T-helper 2 cell treated with Interferon-gamma antibody and Interleukin-4, amounts not matched to agents 100 ng/mL and 5 ng/mL, for 36 hours (primary cell): ENCODE measurements at regions not wholly inside any gene's neighbourhood (a gene's known extent, or its start where the extent isn't known, plus 50 kb on each side); places are given as distances from the start of the nearest gene placed in this dataset.

Source experiments
- intact Hi-C: fragments of 100-400 bp; cut with micrococcal nuclease; formaldehyde crosslinking; loops from one replicate; pipeline ENCODE4 v1.15.1; 2023

DNA sequence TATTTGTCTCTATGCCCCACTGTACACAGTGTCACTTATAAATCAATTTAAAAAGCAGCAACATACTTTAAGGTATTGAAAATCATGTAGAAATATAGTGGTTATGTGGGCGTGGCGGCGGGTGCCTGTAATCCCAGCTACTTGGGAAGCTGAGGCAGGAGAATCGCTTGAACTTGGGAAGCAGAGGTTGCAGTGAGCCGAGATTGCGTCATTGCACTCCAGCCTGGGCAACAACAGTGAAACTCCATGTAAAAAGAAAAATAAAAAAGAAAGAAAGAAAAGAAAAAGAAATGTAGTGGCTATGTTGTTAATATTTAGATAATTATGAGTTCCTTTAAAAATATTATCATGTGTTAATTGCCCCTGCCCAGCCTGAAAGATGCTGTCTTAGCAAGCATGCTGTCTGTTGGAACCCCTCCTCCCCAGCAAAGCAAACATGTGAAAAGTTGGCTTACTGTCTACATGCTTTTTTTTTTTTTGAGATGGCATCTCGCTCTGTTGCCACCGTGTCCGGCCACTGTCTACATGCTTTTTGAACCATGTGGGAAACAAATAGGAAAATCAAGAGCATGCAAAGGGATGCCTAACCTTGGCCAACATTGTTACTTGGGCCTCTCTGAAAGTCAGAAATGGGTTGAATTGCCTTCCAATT, 151.4 kb upstream of the TSHZ2 start:
- intact Hi-C loops: no loop called here

DNA sequence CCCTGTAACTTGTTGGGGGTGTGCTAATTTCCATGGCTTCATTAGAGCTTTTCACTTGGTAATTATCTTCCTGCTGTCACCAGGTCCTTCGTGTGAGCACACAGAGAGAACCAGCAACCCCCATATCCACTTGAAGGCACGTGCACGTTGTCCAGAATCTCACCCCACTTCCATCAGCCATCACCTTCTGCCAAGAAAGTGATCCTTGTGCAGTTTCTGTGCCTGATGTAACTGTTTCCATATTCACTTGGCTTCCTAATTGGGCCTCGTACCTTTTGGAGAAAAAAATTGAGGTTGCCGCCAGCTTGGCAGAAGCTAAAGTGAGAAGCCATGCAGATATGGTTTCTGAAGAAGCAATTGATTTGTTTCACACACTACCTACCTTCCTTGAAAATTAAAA, 153.7 kb upstream of the TSHZ2 start:
- intact Hi-C loops: no loop called here

GRCh38 chr20:52817981-52818380, 154.2 kb upstream of the TSHZ2 start:
- intact Hi-C loops: no loop called here

GRCh38 chr20:52817511-52817910, 154.6 kb upstream of the TSHZ2 start:
- intact Hi-C loops: no loop called here

DNA sequence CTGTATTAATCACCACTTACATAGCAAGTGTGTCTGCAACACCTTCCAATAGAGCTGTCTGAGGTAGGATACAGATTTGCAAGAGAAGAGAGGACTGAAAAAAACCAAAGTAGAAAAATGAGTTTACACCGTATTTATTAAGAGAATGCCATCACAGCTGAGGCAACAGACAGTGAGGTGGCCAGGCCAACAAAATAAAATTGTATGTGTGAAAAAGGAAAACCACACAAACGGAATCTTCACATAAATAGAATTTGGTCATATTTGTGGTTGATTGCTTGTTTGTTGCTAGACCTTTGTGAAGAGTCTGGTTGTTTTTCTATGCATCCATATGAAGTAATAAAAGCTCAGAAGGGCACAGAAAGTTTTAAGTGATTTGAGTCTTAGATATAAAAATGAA, 157.8 kb upstream of the TSHZ2 start:
- intact Hi-C loops: no loop called here

- intact Hi-C loops: no loop called here
These were observed 159.8 kb upstream of the TSHZ2 start for GRCh38 chr20:52812231-52812847.

- intact Hi-C loops: no loop called here
These were observed 163.2 kb upstream of the TSHZ2 start for GRCh38 chr20:52809003-52809402.

GRCh38 chr20:52806918-52807317, 165.2 kb upstream of the TSHZ2 start:
- intact Hi-C loops: no loop called here

DNA sequence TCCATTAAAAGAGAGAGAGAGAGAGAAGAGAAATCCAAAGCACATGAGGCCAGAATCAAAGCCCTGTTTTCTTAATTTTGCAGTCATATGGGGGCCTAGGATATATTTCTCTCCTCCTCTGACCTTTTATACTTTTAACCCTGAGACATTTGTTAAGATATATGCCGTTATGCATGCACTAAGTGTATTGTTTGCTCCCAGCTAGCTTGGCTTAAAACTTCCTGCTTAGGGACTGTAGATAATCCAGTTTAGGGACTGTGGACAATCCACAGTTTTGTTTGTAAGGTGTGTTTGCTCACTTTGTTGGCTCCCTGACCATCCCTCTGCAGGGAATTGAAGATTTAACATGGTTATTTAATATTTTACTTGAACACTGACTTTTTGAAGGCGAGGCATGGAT, 166.3 kb upstream of the TSHZ2 start:
- intact Hi-C loops: no loop called here

- intact Hi-C loops: no loop called here
These were observed 166.9 kb upstream of the TSHZ2 start for GRCh38 chr20:52805296-52805571.

DNA sequence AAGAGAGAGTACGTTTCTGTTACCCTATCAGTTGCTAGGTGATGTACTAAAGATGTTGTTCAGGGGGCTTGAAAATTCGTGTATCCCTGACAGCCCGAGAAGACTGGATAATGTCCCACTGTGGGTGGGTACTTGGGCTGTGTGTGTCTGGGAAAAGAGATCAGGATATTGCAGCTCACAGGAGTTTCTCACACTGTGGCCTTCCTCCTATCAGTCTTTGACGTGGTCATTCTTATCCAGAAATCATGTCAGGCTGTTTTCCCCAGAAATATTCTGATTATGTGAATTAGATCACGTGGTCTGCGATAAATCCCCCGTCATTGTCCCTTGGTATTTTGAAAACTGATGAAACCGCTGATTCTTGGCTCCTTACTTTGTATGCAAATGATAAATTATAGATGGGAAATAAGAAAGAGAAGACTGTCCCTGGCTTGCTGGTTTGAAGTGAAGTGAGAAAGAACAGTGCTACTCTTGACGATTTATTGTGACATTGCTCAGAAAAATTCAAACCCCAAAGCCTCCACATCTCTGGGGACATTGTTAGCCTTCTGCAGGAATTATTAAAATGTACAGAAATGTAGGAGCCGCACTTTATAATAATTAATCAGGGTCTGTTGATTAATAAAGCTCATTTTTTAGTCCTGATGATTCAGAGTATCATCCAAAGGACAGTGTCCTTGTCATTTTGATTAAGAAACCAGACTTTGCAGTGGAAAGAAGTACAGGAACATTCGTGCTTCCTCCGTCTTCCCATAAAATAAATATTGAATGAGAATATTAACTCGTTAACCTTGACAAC, 167.5 kb upstream of the TSHZ2 start:
- intact Hi-C loops: no loop called here

DNA sequence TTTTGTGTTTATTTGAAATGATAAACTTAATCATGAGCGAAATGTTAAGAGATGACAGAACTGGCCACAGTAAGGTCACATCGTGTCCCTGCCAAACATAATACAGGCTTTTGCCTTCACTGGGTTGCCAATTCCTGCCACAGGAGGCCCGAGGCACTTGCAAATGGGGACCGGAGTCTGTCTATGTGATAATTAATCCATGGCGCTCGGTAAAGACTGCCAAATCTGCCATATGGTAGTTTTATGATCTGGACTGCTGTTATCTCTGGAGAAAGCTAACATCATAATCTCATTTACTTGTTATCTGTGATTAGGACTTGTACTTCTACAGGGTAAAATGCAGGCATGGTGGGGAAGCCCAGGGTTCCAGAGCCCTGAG, 170.5 kb upstream of the TSHZ2 start:
- intact Hi-C loops: no loop called here

DNA sequence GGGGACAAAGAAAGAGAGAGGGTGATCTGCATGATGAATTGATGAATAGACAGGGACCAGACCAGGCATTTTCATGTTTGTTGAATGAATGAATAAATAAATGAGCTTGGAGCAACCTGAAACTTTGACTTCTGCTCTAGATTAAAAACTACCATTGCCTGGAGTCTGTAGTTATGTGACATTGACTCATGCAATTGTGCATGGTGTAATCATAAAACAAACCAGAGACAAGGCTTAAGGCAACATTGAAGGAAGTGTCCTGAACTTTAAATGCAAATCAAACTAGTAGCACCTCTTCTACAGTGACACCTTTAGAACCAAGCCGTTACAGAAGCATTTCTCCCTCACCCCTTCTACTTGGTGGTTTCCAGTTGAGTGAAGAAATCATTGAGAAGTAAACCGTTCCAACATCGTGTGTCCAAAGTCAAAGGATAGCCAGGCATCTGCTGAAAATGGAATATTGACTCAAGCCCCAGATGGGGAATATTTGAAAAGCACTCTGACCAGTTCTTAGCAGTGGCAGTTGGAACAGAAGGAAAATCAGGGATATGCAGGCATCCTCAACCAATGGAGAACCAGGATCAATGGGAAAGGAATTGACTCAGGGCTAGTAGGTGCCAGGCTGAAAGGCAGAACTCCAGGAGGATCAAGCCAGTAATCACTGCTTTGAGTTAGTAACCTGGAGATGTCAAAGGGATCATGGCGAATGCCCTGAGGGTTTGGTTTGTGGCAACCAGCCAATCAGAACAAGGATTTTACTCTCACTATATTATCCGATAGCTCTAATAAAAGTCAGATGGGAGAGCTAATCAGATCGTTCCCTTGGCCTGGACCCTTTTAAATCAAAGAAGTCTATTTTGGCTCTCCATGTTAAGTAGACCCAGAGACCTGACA, 171.2 kb upstream of the TSHZ2 start:
- intact Hi-C loops: no loop called here

GRCh38 chr20:52799130-52799529, 173.0 kb upstream of the TSHZ2 start:
- intact Hi-C loops: no loop called here

GRCh38 chr20:52798124-52798523, 174.0 kb upstream of the TSHZ2 start:
- intact Hi-C loops: no loop called here

- intact Hi-C loops: no loop called here
These were observed 177.3 kb upstream of the TSHZ2 start for GRCh38 chr20:52794853-52795252.

GRCh38 chr20:52793339-52793963, 178.7 kb upstream of the TSHZ2 start:
- intact Hi-C loops: no loop called here

DNA sequence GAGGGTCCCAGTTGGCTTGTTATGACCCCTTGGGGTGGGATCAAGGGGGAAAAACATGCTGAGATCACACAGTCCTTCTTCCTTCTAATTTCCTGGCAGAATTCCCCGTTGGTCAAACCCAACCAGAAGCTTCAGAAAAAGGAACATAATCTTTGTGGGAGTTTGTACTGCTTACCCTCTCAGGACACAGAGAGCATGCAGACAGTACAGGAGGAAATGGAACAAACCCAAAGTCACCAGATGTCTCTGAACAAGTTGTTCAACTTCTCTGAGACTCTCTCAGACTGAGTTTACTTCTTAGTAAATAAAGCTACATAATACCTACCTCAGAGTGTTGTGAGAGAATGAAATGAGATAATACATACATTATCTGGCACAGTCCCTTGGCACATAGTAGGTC, 181.1 kb upstream of the TSHZ2 start:
- intact Hi-C loops: no loop called here

DNA sequence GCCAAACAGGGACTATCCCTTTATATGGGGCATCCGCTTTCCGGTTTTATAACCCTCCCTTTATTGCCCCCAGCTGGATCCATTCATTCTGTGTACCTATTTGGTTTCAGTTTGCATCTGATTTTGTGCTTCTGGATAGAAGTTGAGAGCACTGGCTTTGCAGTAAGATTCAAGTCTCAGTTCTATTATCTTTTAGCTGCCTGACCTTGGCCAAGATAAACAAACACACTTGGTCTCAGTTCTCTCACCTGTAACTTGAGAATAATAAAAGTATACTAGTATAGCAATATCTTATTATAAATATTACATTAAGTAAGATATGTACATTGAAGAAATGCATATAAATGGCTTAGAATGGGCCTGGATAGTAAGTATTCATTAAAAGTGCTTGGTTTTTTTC, 182.4 kb upstream of the TSHZ2 start:
- intact Hi-C loops: no loop called here

GRCh38 chr20:52787962-52788361, 184.2 kb upstream of the TSHZ2 start:
- intact Hi-C loops: no loop called here

DNA sequence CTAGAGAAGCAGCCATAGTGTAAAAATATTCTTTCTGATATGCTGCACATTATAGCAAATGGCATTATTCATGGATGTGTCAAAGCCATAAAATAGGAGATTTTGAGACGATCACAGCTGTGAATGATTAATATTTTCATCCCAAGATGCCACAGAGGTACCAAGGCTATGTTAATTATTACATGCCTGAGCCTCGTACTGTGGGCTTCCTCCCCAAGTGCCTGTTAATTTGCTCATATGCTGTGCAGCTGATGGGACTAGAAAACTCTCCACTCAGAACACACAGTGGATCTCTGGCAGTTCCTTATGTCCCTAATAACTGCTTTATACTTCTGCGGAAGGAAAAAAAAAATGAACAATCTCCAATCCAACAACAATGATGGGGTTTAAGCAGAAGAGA, 184.9 kb upstream of the TSHZ2 start:
- intact Hi-C loops: no loop called here

DNA sequence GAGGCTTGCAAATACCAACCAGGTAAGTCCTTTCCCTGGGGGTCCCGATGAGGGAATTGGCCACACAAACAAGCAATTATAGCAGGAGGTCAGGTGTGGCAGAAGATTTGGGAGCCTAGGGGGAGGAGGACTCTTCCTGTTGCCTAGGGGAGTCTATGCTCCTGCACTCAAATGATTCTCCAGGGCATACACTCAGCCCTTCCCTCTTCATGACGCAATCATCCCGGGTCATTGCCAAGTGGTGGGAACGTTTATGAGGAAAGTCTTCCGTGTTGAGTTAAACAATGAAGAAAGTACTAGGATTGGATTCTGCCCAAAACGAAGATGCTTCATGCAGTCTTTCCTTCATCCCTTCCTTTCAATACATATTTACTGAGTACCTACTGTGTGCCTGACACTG, 186.5 kb upstream of the TSHZ2 start:
- intact Hi-C loops: no loop called here
